ENCODE measurements at regions not wholly inside any gene's neighbourhood (a gene's known extent, or its start where the extent isn't known, plus 50 kb on each side); places are given as distances from the start of the nearest gene placed in this dataset.

DNA sequence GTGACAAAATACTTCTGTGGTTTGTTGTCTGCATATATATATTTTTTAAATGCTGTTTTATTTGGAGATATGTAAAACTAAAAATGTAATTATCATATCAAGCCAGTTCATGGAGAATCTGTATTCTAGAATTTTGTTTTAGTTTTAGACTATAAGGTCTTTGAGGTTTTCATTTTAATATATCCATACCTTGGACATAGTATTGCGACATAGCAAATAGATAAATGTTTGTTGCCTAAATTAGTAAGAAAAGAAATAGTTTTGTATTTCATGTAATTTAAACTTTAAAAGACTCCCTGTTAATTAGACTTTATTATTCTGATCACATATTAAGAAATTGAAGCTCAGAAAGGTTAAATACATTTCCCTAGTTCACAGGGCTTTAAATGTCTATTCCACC, 472.9 kb downstream of the GBA3 start:
- H3K27me3 Mint-ChIP-seq, result no peaks in the 10 kb centered on the region
- no peaks in the 10 kb centered on the region for H3K9me3 Mint-ChIP-seq (ENCODE audit: low read depth)
- H3K4me1 Mint-ChIP-seq (ENCODE audit: low read depth), result peaks cover 15% of the 10 kb centered on the region
- H3K36me3 Mint-ChIP-seq (ENCODE audit: insufficient read depth), result no peaks in the 10 kb centered on the region
- H3K4me3 Mint-ChIP-seq (ENCODE audit: low read depth), result no peak overlapping the region
- TF ChIP-seq, protein P1, sequence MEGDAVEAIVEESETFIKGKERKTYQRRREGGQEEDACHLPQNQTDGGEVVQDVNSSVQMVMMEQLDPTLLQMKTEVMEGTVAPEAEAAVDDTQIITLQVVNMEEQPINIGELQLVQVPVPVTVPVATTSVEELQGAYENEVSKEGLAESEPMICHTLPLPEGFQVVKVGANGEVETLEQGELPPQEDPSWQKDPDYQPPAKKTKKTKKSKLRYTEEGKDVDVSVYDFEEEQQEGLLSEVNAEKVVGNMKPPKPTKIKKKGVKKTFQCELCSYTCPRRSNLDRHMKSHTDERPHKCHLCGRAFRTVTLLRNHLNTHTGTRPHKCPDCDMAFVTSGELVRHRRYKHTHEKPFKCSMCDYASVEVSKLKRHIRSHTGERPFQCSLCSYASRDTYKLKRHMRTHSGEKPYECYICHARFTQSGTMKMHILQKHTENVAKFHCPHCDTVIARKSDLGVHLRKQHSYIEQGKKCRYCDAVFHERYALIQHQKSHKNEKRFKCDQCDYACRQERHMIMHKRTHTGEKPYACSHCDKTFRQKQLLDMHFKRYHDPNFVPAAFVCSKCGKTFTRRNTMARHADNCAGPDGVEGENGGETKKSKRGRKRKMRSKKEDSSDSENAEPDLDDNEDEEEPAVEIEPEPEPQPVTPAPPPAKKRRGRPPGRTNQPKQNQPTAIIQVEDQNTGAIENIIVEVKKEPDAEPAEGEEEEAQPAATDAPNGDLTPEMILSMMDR (IDR thresholded peaks at IDR 0.05; ENCODE audit: unreplicated experiment), result no peak
- DNase-seq (ENCODE audit: low spot score, unreplicated experiment), result no peak
- no peak overlapping the region for H3K27ac Mint-ChIP-seq

GRCh38 chr4:23163647-23164436, 471.1 kb downstream of the GBA3 start:
- no peak overlapping the region for H3K4me3 Mint-ChIP-seq (ENCODE audit: low read depth)
- peak overlapping the region; percentile 63 for H3K27ac Mint-ChIP-seq
- H3K9me3 Mint-ChIP-seq (ENCODE audit: low read depth), result no peaks in the 10 kb centered on the region
- H3K27me3 Mint-ChIP-seq, result no peaks in the 10 kb centered on the region
- peaks cover 15% of the 10 kb centered on the region for H3K4me1 Mint-ChIP-seq (ENCODE audit: low read depth)
- H3K36me3 Mint-ChIP-seq (ENCODE audit: insufficient read depth), result no peaks in the 10 kb centered on the region
- no peak for DNase-seq (ENCODE audit: low spot score, unreplicated experiment)
- TF ChIP-seq, protein P1 (IDR thresholded peaks at IDR 0.05; ENCODE audit: unreplicated experiment), result no peak

- TF ChIP-seq, protein P1 (IDR thresholded peaks at IDR 0.05; ENCODE audit: unreplicated experiment), result no peak
- peaks cover 15% of the 10 kb centered on the region for H3K4me1 Mint-ChIP-seq (ENCODE audit: low read depth)
- no peaks in the 10 kb centered on the region for H3K9me3 Mint-ChIP-seq (ENCODE audit: low read depth)
- no peaks in the 10 kb centered on the region for H3K36me3 Mint-ChIP-seq (ENCODE audit: insufficient read depth)
- no peaks in the 10 kb centered on the region for H3K27me3 Mint-ChIP-seq
- no peak for DNase-seq (ENCODE audit: low spot score, unreplicated experiment)
- no peak overlapping the region for H3K27ac Mint-ChIP-seq
- no peak overlapping the region for H3K4me3 Mint-ChIP-seq (ENCODE audit: low read depth)
Observed at GRCh38 chr4:23162275-23162674, 469.5 kb downstream of the GBA3 start.

- Mint-ChIP-seq H3K27me3 (no peaks in the 10 kb centered on the region), H3K36me3 (ENCODE audit: insufficient read depth) (no peaks in the 10 kb centered on the region), H3K9me3 (ENCODE audit: low read depth) (no peaks in the 10 kb centered on the region), H3K27ac (no peak overlapping the region), H3K4me3 (ENCODE audit: low read depth) (no peak overlapping the region), H3K4me1 (ENCODE audit: low read depth) (peaks cover 15% of the 10 kb centered on the region)
- DNase-seq (ENCODE audit: low spot score, unreplicated experiment), result no peak
- TF ChIP-seq, protein P1 (IDR thresholded peaks at IDR 0.05; ENCODE audit: unreplicated experiment), result no peak
Observed at GRCh38 chr4:23161787-23162186, 469.1 kb downstream of the GBA3 start.

- no peaks in the 10 kb centered on the region for H3K27me3 Mint-ChIP-seq
Observed at GRCh38 chr4:23153076-23153475, 460.3 kb downstream of the GBA3 start.

More at GRCh38 chr4:23153076-23153475, 460.3 kb downstream of the GBA3 start:
- H3K4me1 Mint-ChIP-seq (ENCODE audit: low read depth), result peaks cover 5% of the 10 kb centered on the region
- H3K36me3 Mint-ChIP-seq (ENCODE audit: insufficient read depth), result no peaks in the 10 kb centered on the region
- DNase-seq (ENCODE audit: low spot score, unreplicated experiment), result no peak
- peaks cover 5% of the 10 kb centered on the region for H3K9me3 Mint-ChIP-seq (ENCODE audit: low read depth)
- H3K4me3 Mint-ChIP-seq (ENCODE audit: low read depth), result no peak overlapping the region
- H3K27ac Mint-ChIP-seq, result no peak overlapping the region
- TF ChIP-seq, protein P1 (IDR thresholded peaks at IDR 0.05; ENCODE audit: unreplicated experiment), result no peak

Data from progenitor cell of endocrine pancreas (in vitro differentiated cells).